Endothelial cell of hepatic sinusoid (primary cell): ENCODE measurements at regions not wholly inside any gene's neighbourhood (a gene's known extent, or its start where the extent isn't known, plus 50 kb on each side); places are given as distances from the start of the nearest gene placed in this dataset.

Experiments used
- in situ Hi-C: cut with HindIII; loops from 2 replicates; pipeline ENCODE4 v1.10.0; 2017; ENCODE audit warnings: low sequenced_read_pairs

- in situ Hi-C loops: no loop called here
Measured at GRCh38 chr6:170163405-170164170, 127.3 kb downstream of the DLL1 start.

DNA sequence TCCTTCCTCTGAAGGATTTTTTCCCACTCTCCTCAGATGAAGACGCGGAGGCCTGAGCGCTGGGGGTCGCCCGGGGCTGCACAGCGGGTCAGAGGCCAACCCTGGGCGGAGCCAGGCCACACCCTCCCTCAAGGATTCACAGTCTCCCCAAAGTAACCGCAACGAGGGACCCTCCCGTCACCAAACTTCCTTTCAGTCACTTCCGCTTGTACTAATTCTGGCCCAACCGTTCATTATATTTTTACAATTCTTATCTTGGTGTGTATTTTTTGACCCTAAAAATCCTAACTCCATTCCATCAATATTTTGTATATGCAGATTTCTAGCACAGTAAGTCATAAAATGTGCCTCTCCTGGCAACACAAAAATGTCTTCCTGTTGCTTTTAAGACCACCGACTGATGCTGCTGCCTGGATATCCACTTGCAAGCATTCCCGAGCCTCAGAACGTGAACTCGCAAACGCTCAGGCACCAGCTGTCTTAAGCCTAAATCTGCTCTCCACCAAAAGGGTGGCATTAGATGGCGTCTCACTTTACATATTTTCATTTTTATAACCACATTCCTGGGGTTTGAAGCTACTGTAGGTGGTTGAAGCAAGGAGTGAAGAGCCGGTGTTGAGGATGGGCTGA lies 128.0 kb downstream of the DLL1 start:
- in situ Hi-C loops: no loop called here

DNA sequence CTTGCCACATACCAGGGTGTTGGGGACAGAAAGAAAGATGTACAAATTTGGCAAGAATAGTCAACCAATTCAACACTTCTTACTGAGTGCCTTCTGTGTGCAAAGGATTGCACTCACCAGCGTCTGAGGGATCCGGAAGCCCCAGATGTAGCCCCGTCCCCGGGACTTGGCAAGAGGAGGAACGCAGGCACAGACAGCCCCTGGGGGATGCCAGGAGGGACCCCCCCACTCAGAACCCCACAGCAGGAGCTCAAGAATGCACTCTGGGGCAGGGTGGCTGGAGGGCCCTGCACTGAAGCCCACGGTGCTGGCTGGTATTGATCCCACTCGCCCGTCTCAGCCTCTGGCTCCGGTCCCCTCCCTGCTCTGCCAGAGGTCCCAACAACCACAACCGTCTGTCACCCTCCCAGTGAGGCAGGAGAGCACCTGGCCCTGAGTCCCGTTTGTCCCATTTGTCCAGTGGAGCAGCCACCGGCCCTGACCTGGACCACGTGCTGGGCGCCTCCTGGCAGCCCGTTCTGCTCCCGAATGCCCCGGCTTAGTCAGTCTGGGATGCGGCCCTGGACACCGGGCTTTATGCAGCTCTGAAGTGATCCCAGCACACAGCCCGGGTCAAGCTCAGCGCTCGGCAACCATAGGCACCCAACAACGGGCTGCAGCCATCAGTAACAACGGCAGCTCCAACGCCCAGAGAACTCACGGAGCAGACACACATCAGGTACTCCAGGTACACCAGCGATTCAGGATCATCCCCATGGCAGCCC lies 128.7 kb downstream of the DLL1 start:
- in situ Hi-C loops: no loop called here

- in situ Hi-C loops: no loop called here
Measured at GRCh38 chr6:170160628-170161611, 130.0 kb downstream of the DLL1 start.

GRCh38 chr6:170160031-170160627 lies 130.7 kb downstream of the DLL1 start:
- in situ Hi-C loops: no loop called here

GRCh38 chr6:170159022-170159965 lies 131.6 kb downstream of the DLL1 start:
- in situ Hi-C loops: no loop called here

GRCh38 chr6:170158296-170159021 lies 132.4 kb downstream of the DLL1 start:
- in situ Hi-C loops: no loop called here

DNA sequence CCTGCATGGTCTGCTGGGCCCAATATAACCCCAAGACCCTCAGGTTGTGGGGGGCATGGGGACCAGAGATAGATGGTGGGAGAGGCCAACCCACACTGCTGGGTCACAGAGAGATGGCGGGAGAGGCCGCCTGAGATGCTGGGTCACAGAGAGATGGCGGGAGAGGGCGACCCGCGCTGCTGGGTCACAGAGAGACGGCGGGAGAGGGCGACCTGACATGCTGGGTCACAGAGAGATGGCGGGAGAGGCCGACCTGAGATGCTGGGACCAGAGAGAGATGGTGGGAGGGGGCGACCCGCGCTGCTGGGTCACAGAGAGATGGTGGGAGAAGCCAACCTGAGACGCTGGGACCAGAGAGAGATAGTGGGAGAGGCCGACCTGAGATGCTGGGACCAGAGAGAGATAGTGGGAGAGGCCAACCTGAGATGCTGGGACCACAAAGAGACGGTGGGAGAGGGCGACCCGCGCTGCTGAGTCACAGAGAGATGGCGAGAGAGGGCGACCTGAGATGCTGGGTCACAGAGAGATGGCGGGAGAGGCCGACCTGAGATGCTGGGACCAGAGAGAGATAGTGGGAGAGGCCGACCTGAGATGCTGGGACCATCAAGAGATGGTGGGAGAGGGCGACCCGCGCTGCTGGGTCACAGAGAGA lies 133.2 kb downstream of the DLL1 start:
- in situ Hi-C loops: no loop called here

DNA sequence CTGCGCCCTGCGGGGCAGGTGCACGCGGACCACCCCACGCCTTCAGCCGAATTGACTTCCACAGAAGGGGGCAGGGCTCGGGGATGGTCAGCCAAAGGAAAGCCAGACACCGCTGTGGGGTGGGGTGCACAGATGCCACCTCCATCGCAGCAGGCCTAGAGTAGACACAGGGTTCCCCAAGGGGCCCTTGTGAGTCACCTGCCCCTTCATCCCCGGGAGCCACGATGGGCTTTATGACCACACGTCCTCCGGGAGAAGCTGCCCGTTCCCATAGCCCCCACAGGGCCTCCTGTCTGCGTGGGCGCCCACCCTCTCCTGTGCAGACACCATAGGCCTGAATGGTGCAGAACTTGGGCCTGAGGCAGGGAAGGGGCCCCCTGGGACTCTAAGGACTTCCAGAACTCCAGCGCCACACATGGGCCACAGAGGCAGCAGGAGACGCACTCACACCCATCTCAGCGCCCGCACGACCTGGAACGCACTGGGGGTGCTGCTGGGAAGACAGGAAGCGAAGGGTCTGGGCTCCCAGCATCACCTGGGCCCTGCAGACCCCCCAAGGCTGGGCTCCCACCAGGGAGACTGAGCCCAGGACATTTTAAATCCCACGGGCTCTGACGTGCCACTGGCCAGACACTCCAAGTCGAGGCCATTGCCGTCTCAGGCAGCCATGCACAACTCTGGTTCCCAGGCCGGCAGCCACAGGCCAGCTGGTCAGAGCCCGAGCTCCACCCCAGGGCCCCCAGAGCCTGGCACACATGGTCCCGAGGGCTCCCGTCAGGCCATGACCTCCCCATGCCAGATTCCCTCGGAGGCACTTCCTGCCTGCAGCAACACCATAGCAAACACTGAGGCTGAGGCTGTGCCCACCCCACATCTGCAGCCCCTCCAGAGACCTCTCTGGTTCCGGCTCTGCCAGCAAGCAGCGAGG lies 134.2 kb downstream of the DLL1 start:
- in situ Hi-C loops: no loop called here

DNA sequence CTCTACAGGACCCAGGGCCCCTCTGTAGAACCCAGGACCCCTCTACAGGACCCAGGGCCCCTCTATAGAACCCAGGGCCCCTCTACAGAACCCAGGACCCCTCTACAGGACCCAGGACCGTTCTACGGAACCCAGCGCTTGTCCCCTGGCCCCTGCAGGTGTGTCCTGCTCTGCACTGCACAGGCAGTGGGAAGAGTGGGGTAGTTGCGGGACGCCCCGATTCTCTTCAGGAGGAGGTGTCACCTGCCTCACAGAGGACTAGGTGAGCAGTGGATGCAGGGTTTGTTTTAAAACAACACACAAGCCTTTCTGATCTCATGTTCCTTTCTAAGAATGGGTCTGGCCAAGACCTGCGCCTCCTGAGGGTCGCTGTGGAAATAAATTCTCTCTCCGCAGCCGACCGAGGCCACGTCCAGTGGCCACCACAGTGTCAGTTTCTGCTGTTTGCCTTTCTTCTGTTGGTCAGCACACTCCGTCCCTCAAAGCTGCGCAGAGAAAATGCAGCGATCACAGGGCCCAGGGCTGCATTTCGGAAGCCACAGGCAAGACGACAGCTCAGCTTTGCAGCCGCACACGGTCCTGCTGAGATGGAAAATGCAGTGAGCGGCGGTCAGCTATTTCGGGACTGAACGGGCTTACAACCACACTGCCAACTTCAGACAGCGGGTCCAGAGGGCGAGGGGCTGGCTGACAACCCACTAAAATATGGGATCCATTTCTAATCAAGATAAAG lies 135.2 kb downstream of the DLL1 start:
- in situ Hi-C loops: no loop called here

- in situ Hi-C loops: no loop called here
Measured at GRCh38 chr6:170153436-170154319, 137.2 kb downstream of the DLL1 start.

DNA sequence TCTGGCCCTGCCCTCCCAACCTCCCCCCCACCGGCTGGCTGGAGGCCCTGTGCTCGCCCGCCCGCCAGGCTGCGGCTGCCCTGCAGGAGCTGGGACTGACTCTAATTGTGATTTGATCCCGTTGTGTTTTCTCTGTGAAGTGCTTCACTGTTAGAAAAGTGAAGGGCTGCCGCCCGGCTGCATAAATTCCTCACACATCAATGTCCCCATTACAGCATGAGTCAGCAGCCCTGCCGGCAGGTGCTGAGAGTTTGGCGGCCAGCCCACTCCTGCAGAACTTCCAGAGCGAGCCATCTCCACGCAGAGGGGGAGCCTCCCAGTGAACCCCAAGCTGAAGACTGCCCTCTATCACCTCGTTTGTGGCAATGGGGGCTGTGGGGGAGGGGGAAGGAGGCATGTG lies 137.9 kb downstream of the DLL1 start:
- in situ Hi-C loops: no loop called here

GRCh38 chr6:170152124-170152926 lies 138.6 kb downstream of the DLL1 start:
- in situ Hi-C loops: no loop called here

DNA sequence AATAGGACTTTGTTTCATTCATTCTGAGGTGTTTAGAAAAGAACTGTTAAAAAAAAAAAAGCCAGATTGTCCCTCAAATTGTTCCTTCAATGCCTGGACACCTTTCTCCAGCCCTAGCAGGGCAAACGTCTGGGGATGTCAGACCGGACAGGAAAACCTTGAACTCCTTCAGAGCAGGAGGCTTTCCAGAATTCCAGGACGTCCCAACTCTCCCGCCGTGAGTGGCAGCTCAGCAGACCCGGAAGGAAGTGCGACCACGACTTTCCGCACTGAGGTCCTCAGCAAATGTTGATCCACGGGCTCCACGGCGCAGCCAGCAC lies 139.1 kb downstream of the DLL1 start:
- in situ Hi-C loops: no loop called here

- in situ Hi-C loops: no loop called here
Measured at GRCh38 chr6:170151321-170151771, 139.5 kb downstream of the DLL1 start.
